Epidermal melanocyte (primary cell): ENCODE measurements at regions not wholly inside any gene's neighbourhood (a gene's known extent, or its start where the extent isn't known, plus 50 kb on each side); places are given as distances from the start of the nearest gene placed in this dataset.
"Not testable (repeated sequence)": the region's sequence is repeated elsewhere in the genome, so short reads cannot be mapped to it uniquely, and the experiment has no call there.

ENCODE experiments used
- DNase-seq: peaks from one replicate; pipeline ENCODE4 v3.0.0; 2011; ENCODE audit warnings: low spot score; ENCODE audit not compliant: insufficient read length

- DNase-seq: no peak
Measured at GRCh38 chr7:69358163-69358821, 240.0 kb upstream of the AUTS2 start.

GRCh38 chr7:69359003-69359700 lies 239.1 kb upstream of the AUTS2 start:
- no peak for DNase-seq

GRCh38 chr7:69360913-69361312 lies 237.4 kb upstream of the AUTS2 start:
- no peak for DNase-seq

GRCh38 chr7:69363136-69363535 lies 235.1 kb upstream of the AUTS2 start:
- DNase-seq: no peak

GRCh38 chr7:69364813-69365643 lies 233.2 kb upstream of the AUTS2 start:
- DNase-seq: no peak

GRCh38 chr7:69365651-69366192 lies 232.6 kb upstream of the AUTS2 start:
- DNase-seq: no peak

GRCh38 chr7:69367780-69368179 lies 230.5 kb upstream of the AUTS2 start:
- DNase-seq: no peak

- DNase-seq: no peak
Measured at GRCh38 chr7:69373171-69374043, 224.9 kb upstream of the AUTS2 start.

- DNase-seq: no peak
Measured at GRCh38 chr7:69374044-69374425, 224.2 kb upstream of the AUTS2 start.

GRCh38 chr7:69377191-69377590 lies 221.1 kb upstream of the AUTS2 start:
- no peak for DNase-seq

GRCh38 chr7:69388452-69389137 lies 209.7 kb upstream of the AUTS2 start:
- DNase-seq: no peak

- DNase-seq: no peak
Measured at GRCh38 chr7:69389216-69389615, 209.1 kb upstream of the AUTS2 start.

GRCh38 chr7:69393912-69394311 lies 204.4 kb upstream of the AUTS2 start:
- DNase-seq: not testable (repeated sequence)

GRCh38 chr7:69395061-69395714 lies 203.1 kb upstream of the AUTS2 start:
- no peak for DNase-seq

- DNase-seq: no peak
Measured at GRCh38 chr7:69398986-69399385, 199.3 kb upstream of the AUTS2 start.

GRCh38 chr7:69399401-69399800 lies 198.9 kb upstream of the AUTS2 start:
- no peak for DNase-seq

GRCh38 chr7:69402696-69403095 lies 195.6 kb upstream of the AUTS2 start:
- DNase-seq: no peak

GRCh38 chr7:69403169-69403568 lies 195.1 kb upstream of the AUTS2 start:
- DNase-seq: no peak

- no peak for DNase-seq
Measured at GRCh38 chr7:69411018-69411417, 187.3 kb upstream of the AUTS2 start.

- no peak for DNase-seq
Measured at GRCh38 chr7:69411466-69411865, 186.8 kb upstream of the AUTS2 start.
